ENCODE measurements at regions not wholly inside any gene's neighbourhood (a gene's known extent, or its start where the extent isn't known, plus 50 kb on each side); places are given as distances from the start of the nearest gene placed in this dataset.

DNA sequence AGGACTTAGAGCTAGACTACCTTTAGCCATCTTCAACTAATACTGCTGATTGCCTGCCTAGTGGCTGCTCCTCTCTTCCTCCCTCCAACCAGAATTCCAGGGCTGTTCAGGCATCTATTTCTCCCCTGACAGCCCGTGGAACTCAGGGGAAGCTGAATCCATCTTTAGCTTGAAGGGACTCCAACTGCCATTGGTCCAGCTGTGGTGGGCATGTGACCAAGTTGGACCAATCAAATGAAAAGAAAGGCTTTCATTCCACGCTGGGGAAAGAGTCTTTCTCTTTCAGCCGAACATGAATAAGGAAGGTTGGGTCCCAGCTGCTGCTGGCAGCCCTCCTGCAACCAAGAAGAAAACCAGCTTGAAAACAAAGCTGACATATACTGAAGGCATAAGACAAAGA lies 168.5 kb upstream of the OBI1 start:
- ChIA-PET POLR2A (no interaction called here), CTCF (no interaction called here)

DNA sequence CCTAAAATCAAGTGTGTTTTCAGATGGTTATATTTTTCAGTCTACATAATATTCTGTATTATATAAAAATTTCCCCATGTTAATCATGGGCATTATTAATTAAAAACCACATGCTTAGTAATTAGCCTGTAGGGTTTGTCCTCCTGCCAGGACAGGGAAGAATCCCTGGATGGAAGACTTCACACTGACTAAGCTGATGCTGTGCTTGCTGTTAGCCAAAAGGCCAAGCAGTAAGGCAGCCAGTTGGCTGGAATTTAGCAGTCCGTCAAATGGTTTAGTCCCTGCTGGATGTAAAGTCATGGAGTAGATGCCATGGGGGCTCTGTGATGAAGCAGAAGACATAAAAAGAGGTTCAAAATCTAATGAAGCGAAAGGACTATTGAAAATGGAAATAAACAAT lies 168.0 kb upstream of the OBI1 start:
- CTCF ChIA-PET = no interaction called here
- Histone ChIP-seq H3K36me3 (ENCODE audit: control insufficient read depth in 2 of 2, insufficient read depth in 1 of 2, low read length in 2 of 2) (no peaks in the 10 kb centered on the region), H3K4me3 (ENCODE audit: low read depth, low read length) (no peak overlapping the region), H3K9me3 (ENCODE audit: control insufficient read depth, insufficient read depth, low read depth, low read length) (no peaks in the 10 kb centered on the region), H3K4me1 (ENCODE audit: control insufficient read depth, insufficient read depth, low read length) (no peaks in the 10 kb centered on the region), H3K27ac (ENCODE audit: extremely low read depth, low read depth, low read length) (no peak overlapping the region)
- POLR2A ChIA-PET = no interaction called here
- no peak for TF ChIP-seq MEIS1 (CRISPR knock-in tag; IDR thresholded peaks at IDR 0.05; ENCODE audit: borderline replicate concordance)
- no peak for TF ChIP-seq ZNF626 (tag by site-specific recombination; IDR thresholded peaks at IDR 0.05)
- TF ChIP-seq ZNF792 (tag by site-specific recombination; IDR thresholded peaks at IDR 0.05) = no peak
- TF ChIP-seq ZNF133 (tag by site-specific recombination; IDR thresholded peaks at IDR 0.05) = no peak
- TF ChIP-seq, protein P1, sequence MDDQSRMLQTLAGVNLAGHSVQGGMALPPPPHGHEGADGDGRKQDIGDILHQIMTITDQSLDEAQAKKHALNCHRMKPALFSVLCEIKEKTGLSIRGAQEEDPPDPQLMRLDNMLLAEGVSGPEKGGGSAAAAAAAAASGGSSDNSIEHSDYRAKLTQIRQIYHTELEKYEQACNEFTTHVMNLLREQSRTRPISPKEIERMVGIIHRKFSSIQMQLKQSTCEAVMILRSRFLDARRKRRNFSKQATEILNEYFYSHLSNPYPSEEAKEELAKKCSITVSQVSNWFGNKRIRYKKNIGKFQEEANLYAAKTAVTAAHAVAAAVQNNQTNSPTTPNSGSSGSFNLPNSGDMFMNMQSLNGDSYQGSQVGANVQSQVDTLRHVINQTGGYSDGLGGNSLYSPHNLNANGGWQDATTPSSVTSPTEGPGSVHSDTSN (CRISPR knock-in tag; IDR thresholded peaks at IDR 0.05) = no peak
- no peak for TF ChIP-seq GLIS1 (tag by site-specific recombination; IDR thresholded peaks at IDR 0.05)
- no peak for TF ChIP-seq ZSCAN16 (tag by site-specific recombination; IDR thresholded peaks at IDR 0.05)
- TF ChIP-seq ZNF174 (tag by site-specific recombination; IDR thresholded peaks at IDR 0.05) = no peak
- no peak for TF ChIP-seq ZNF768 (tag by site-specific recombination; IDR thresholded peaks at IDR 0.05)
- no peak for TF ChIP-seq ZNF292 (tag by site-specific recombination; IDR thresholded peaks at IDR 0.05; ENCODE audit: borderline replicate concordance, low read depth)
- no peak for TF ChIP-seq ZNF391 (tag by site-specific recombination; IDR thresholded peaks at IDR 0.05; ENCODE audit: borderline replicate concordance, low read depth)
- TF ChIP-seq ZNF157 (tag by site-specific recombination; IDR thresholded peaks at IDR 0.05) = no peak
- TF ChIP-seq FEZF1 (tag by site-specific recombination; IDR thresholded peaks at IDR 0.05) = no peak
- no peak for TF ChIP-seq ZNF549 (tag by site-specific recombination; IDR thresholded peaks at IDR 0.05)

More for the DNA sequence above, 168.5 kb upstream of the OBI1 start:
- Histone ChIP-seq H3K9me3 (ENCODE audit: control insufficient read depth, insufficient read depth, low read depth, low read length) (no peaks in the 10 kb centered on the region), H3K36me3 (ENCODE audit: control insufficient read depth in 2 of 2, insufficient read depth in 1 of 2, low read length in 2 of 2) (no peaks in the 10 kb centered on the region), H3K4me1 (ENCODE audit: control insufficient read depth, insufficient read depth, low read length) (no peaks in the 10 kb centered on the region), H3K4me3 (ENCODE audit: low read depth, low read length) (no peak overlapping the region), H3K27ac (ENCODE audit: extremely low read depth, low read depth, low read length) (no peak overlapping the region)
- TF ChIP-seq ZBTB48 (tag by site-specific recombination; IDR thresholded peaks at IDR 0.05) (no peak), SP3 (tag by site-specific recombination; IDR thresholded peaks at IDR 0.05) (no peak), ZSCAN16 (tag by site-specific recombination; IDR thresholded peaks at IDR 0.05) (no peak), ZNF266 (tag by site-specific recombination; IDR thresholded peaks at IDR 0.05; ENCODE audit: low read depth) (no peak), ZNF626 (tag by site-specific recombination; IDR thresholded peaks at IDR 0.05) (no peak), ZNF791 (tag by site-specific recombination; IDR thresholded peaks at IDR 0.05) (no peak), ZBTB8A (tag by site-specific recombination; IDR thresholded peaks at IDR 0.05) (no peak), ZXDB (tag by site-specific recombination; IDR thresholded peaks at IDR 0.05) (no peak), SALL2 (tag by site-specific recombination; IDR thresholded peaks at IDR 0.05; ENCODE audit: borderline replicate concordance) (no peak)
- TF ChIP-seq, protein P2, sequence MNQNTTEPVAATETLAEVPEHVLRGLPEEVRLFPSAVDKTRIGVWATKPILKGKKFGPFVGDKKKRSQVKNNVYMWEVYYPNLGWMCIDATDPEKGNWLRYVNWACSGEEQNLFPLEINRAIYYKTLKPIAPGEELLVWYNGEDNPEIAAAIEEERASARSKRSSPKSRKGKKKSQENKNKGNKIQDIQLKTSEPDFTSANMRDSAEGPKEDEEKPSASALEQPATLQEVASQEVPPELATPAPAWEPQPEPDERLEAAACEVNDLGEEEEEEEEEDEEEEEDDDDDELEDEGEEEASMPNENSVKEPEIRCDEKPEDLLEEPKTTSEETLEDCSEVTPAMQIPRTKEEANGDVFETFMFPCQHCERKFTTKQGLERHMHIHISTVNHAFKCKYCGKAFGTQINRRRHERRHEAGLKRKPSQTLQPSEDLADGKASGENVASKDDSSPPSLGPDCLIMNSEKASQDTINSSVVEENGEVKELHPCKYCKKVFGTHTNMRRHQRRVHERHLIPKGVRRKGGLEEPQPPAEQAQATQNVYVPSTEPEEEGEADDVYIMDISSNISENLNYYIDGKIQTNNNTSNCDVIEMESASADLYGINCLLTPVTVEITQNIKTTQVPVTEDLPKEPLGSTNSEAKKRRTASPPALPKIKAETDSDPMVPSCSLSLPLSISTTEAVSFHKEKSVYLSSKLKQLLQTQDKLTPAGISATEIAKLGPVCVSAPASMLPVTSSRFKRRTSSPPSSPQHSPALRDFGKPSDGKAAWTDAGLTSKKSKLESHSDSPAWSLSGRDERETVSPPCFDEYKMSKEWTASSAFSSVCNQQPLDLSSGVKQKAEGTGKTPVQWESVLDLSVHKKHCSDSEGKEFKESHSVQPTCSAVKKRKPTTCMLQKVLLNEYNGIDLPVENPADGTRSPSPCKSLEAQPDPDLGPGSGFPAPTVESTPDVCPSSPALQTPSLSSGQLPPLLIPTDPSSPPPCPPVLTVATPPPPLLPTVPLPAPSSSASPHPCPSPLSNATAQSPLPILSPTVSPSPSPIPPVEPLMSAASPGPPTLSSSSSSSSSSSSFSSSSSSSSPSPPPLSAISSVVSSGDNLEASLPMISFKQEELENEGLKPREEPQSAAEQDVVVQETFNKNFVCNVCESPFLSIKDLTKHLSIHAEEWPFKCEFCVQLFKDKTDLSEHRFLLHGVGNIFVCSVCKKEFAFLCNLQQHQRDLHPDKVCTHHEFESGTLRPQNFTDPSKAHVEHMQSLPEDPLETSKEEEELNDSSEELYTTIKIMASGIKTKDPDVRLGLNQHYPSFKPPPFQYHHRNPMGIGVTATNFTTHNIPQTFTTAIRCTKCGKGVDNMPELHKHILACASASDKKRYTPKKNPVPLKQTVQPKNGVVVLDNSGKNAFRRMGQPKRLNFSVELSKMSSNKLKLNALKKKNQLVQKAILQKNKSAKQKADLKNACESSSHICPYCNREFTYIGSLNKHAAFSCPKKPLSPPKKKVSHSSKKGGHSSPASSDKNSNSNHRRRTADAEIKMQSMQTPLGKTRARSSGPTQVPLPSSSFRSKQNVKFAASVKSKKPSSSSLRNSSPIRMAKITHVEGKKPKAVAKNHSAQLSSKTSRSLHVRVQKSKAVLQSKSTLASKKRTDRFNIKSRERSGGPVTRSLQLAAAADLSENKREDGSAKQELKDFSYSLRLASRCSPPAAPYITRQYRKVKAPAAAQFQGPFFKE (tag by site-specific recombination; IDR thresholded peaks at IDR 0.05; ENCODE audit: borderline replicate concordance) = no peak
- TF ChIP-seq, protein P3, sequence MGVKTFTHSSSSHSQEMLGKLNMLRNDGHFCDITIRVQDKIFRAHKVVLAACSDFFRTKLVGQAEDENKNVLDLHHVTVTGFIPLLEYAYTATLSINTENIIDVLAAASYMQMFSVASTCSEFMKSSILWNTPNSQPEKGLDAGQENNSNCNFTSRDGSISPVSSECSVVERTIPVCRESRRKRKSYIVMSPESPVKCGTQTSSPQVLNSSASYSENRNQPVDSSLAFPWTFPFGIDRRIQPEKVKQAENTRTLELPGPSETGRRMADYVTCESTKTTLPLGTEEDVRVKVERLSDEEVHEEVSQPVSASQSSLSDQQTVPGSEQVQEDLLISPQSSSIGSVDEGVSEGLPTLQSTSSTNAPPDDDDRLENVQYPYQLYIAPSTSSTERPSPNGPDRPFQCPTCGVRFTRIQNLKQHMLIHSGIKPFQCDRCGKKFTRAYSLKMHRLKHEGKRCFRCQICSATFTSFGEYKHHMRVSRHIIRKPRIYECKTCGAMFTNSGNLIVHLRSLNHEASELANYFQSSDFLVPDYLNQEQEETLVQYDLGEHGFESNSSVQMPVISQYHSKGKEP (tag by site-specific recombination; IDR thresholded peaks at IDR 0.05) = no peak
